ENCODE measurements at regions not wholly inside any gene's neighbourhood (a gene's known extent, or its start where the extent isn't known, plus 50 kb on each side); places are given as distances from the start of the nearest gene placed in this dataset.
"Not testable (repeated sequence)": the region's sequence is repeated elsewhere in the genome, so short reads cannot be mapped to it uniquely, and the experiment has no call there.

GRCh38 chr1:185539277-185539943 lies 194.8 kb upstream of the HMCN1 start:
- no peak for TF ChIP-seq CTCF (IDR thresholded peaks at IDR 0.05)
- Mint-ChIP-seq H3K27ac (ENCODE audit: unreplicated experiment) (peak overlapping the region; percentile 54), H3K4me3 (ENCODE audit: unreplicated experiment) (no peak overlapping the region), H3K27me3 (ENCODE audit: low read depth) (no peaks in the 10 kb centered on the region), H3K36me3 (ENCODE audit: low read depth) (peaks cover 4% of the 10 kb centered on the region), H3K4me1 (ENCODE audit: low read depth) (peaks cover 29% of the 10 kb centered on the region), H3K9me3 (ENCODE audit: low read depth) (peaks cover 4% of the 10 kb centered on the region)
- no peak for DNase-seq (ENCODE audit: low spot score)

GRCh38 chr1:185538309-185538898 lies 195.8 kb upstream of the HMCN1 start:
- H3K4me3 Mint-ChIP-seq (ENCODE audit: unreplicated experiment); H3K36me3 Mint-ChIP-seq (ENCODE audit: low read depth); H3K9me3 Mint-ChIP-seq (ENCODE audit: low read depth); H3K27me3 Mint-ChIP-seq (ENCODE audit: low read depth); H3K27ac Mint-ChIP-seq (ENCODE audit: unreplicated experiment); DNase-seq (ENCODE audit: low spot score): not testable (repeated sequence)
- peaks cover 29% of the 10 kb centered on the region for H3K4me1 Mint-ChIP-seq (ENCODE audit: low read depth)

GRCh38 chr1:185537596-185537995 lies 196.6 kb upstream of the HMCN1 start:
- no peak for DNase-seq (ENCODE audit: low spot score)
- H3K27ac Mint-ChIP-seq (ENCODE audit: unreplicated experiment), result no peak overlapping the region
- peaks cover 4% of the 10 kb centered on the region for H3K9me3 Mint-ChIP-seq (ENCODE audit: low read depth)
- peaks cover 4% of the 10 kb centered on the region for H3K36me3 Mint-ChIP-seq (ENCODE audit: low read depth)
- no peak for TF ChIP-seq CTCF (IDR thresholded peaks at IDR 0.05)
- peaks cover 27% of the 10 kb centered on the region for H3K4me1 Mint-ChIP-seq (ENCODE audit: low read depth)
- no peak overlapping the region for H3K4me3 Mint-ChIP-seq (ENCODE audit: unreplicated experiment)
- no peaks in the 10 kb centered on the region for H3K27me3 Mint-ChIP-seq (ENCODE audit: low read depth)

- Mint-ChIP-seq H3K4me1 (ENCODE audit: low read depth) (peaks cover 14% of the 10 kb centered on the region), H3K27ac (ENCODE audit: unreplicated experiment) (no peak overlapping the region), H3K27me3 (ENCODE audit: low read depth) (no peaks in the 10 kb centered on the region), H3K9me3 (ENCODE audit: low read depth) (peaks cover 4% of the 10 kb centered on the region), H3K4me3 (ENCODE audit: unreplicated experiment) (no peak overlapping the region), H3K36me3 (ENCODE audit: low read depth) (peaks cover 4% of the 10 kb centered on the region)
- no peak for DNase-seq (ENCODE audit: low spot score)
- TF ChIP-seq CTCF (IDR thresholded peaks at IDR 0.05), result no peak
Measured at GRCh38 chr1:185536165-185536920, 197.8 kb upstream of the HMCN1 start.

- TF ChIP-seq CTCF (IDR thresholded peaks at IDR 0.05), result no peak
- H3K27ac Mint-ChIP-seq (ENCODE audit: unreplicated experiment), result no peak overlapping the region
- H3K4me3 Mint-ChIP-seq (ENCODE audit: unreplicated experiment), result no peak overlapping the region
- no peak for DNase-seq (ENCODE audit: low spot score)
- no peaks in the 10 kb centered on the region for H3K27me3 Mint-ChIP-seq (ENCODE audit: low read depth)
- H3K9me3 Mint-ChIP-seq (ENCODE audit: low read depth), result peaks cover 4% of the 10 kb centered on the region
- peaks cover 9% of the 10 kb centered on the region for H3K4me1 Mint-ChIP-seq (ENCODE audit: low read depth)
- H3K36me3 Mint-ChIP-seq (ENCODE audit: low read depth), result peaks cover 4% of the 10 kb centered on the region
Measured at GRCh38 chr1:185535621-185536020, 198.6 kb upstream of the HMCN1 start.
